NB4 (cell line): ENCODE measurements at regions not wholly inside any gene's neighbourhood (a gene's known extent, or its start where the extent isn't known, plus 50 kb on each side); places are given as distances from the start of the nearest gene placed in this dataset.

Source experiments
- CTCF ChIP-seq: IDR thresholded peaks from one replicate; pipeline ENCODE4 v1.5.1; 2012; ENCODE audit warnings: low read depth, low read length
- MAX ChIP-seq: IDR thresholded peaks from 2 replicates; pipeline ENCODE4 v1.6.1; 2011; ENCODE audit warnings: low read depth, low read length

DNA sequence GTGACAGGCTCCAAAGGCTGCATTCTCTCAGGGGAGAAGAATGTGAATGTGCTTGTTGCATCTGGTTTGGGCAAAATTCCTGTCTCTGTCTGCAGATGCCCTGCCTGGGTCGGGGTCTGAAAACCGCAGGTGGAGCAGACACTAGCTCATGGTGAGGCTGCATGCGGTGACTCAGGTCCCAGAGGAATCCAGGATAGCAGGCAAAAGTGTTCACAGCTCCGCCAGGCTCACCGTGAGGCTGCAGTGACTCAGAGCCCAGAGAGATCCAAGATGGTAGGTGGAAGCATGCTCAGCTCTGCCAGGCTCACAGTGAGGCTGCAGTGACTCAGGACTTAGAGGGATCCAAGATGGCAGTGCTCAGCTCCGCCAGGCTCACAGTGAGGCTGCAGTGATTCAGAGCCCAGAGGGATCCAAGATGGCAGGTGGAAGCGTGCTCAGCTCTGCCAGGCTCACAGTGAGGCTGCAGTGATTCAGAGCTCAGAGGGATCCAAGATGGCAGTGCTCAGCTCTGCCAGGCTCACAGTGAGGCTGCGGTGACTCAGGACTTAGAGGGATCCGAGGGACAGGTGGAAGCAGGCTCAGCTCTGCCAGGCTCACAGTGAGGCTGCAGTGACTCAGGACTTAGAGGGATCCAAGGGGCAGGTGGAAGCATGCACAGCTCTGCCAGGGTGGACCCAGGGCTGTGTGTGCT is 200.5 kb downstream of the ACKR3 start:
- TF ChIP-seq CTCF (no peak), MAX (no peak)
